ENCODE measurements at regions not wholly inside any gene's neighbourhood (a gene's known extent, or its start where the extent isn't known, plus 50 kb on each side); places are given as distances from the start of the nearest gene placed in this dataset.

- H3K9me3 ChIP-seq (ENCODE audit: control insufficient read depth, low read depth, low read length) = no peaks in the 10 kb centered on the region
- dilution Hi-C loops (cut with MboI; ENCODE audit: extremely low pct_ligation_motif_present, low sequenced_read_pairs) = no loop called here
- no peak for TF ChIP-seq CTCF (optimal IDR thresholded peaks at IDR 0.05 in 1 of 3, IDR thresholded peaks at IDR 0.05 in 1 of 3, conservative IDR thresholded peaks at IDR 0.05 in 1 of 3; ENCODE audit: extremely low read depth in 1 of 3, insufficient read depth in 2 of 3, low read length in 3 of 3)
- no peak for TF ChIP-seq EZH2 (IDR thresholded peaks at IDR 0.05; ENCODE audit: low read length)
- H3K36me3 ChIP-seq (ENCODE audit: control insufficient read depth in 2 of 2, extremely low read depth in 1 of 2, insufficient read depth in 2 of 2, low read length in 2 of 2) = no peaks in the 10 kb centered on the region
- DNase-seq (ENCODE audit: low read depth, low spot score) (no peak), FAIRE-seq (no peak)
- H4K20me1 ChIP-seq (ENCODE audit: control insufficient read depth, extremely low read depth, insufficient read depth, low read length) = no peaks in the 10 kb centered on the region
- H3K9me1 ChIP-seq (ENCODE audit: control insufficient read depth, extremely low read depth, insufficient read depth, low read length) = no peaks in the 10 kb centered on the region
- H3K79me2 ChIP-seq (ENCODE audit: control insufficient read depth, insufficient read depth, low read length) = no peaks in the 10 kb centered on the region
- no peak overlapping the region for H3K4me3 ChIP-seq (ENCODE audit: control insufficient read depth in 2 of 3, extremely low read depth in 1 of 3, insufficient read depth in 2 of 3, low read depth in 1 of 3, low read length in 3 of 3)
- no peak overlapping the region for H3K9ac ChIP-seq (ENCODE audit: control insufficient read depth, extremely low read depth, insufficient read depth, low read length)
- H2AFZ ChIP-seq (ENCODE audit: control insufficient read depth, low read length) = no peak overlapping the region
- H3K27ac ChIP-seq (ENCODE audit: control insufficient read depth, insufficient read depth, low read length) = no peak overlapping the region
- no peaks in the 10 kb centered on the region for H3K4me1 ChIP-seq (ENCODE audit: control insufficient read depth, extremely low read depth, insufficient read depth, low read length)
- no peaks in the 10 kb centered on the region for H3K27me3 ChIP-seq (ENCODE audit: control insufficient read depth, extremely low read depth, insufficient read depth, low read length)
- H3K4me2 ChIP-seq (ENCODE audit: control insufficient read depth, extremely low read depth, insufficient read depth, low read depth, low read length) = no peak overlapping the region
These were observed 157.4 kb downstream of the DHRS2 start for GRCh38 chr14:23793532-23793931.

- Histone ChIP-seq H3K4me3 (ENCODE audit: control insufficient read depth in 2 of 3, extremely low read depth in 1 of 3, insufficient read depth in 2 of 3, low read depth in 1 of 3, low read length in 3 of 3) (no peak overlapping the region), H3K9me3 (ENCODE audit: control insufficient read depth, low read depth, low read length) (no peaks in the 10 kb centered on the region), H3K4me1 (ENCODE audit: control insufficient read depth, extremely low read depth, insufficient read depth, low read length) (no peaks in the 10 kb centered on the region), H3K9me1 (ENCODE audit: control insufficient read depth, extremely low read depth, insufficient read depth, low read length) (no peaks in the 10 kb centered on the region), H3K27ac (ENCODE audit: control insufficient read depth, insufficient read depth, low read length) (no peak overlapping the region), H3K4me2 (ENCODE audit: control insufficient read depth, extremely low read depth, insufficient read depth, low read depth, low read length) (no peak overlapping the region), H3K27me3 (ENCODE audit: control insufficient read depth, extremely low read depth, insufficient read depth, low read length) (no peaks in the 10 kb centered on the region), H4K20me1 (ENCODE audit: control insufficient read depth, extremely low read depth, insufficient read depth, low read length) (no peaks in the 10 kb centered on the region), H3K79me2 (ENCODE audit: control insufficient read depth, insufficient read depth, low read length) (no peaks in the 10 kb centered on the region), H3K9ac (ENCODE audit: control insufficient read depth, extremely low read depth, insufficient read depth, low read length) (no peak overlapping the region), H3K36me3 (ENCODE audit: control insufficient read depth in 2 of 2, extremely low read depth in 1 of 2, insufficient read depth in 2 of 2, low read length in 2 of 2) (no peaks in the 10 kb centered on the region), H2AFZ (ENCODE audit: control insufficient read depth, low read length) (no peak overlapping the region)
- TF ChIP-seq EZH2 (IDR thresholded peaks at IDR 0.05; ENCODE audit: low read length) (no peak), CTCF (optimal IDR thresholded peaks at IDR 0.05 in 1 of 3, IDR thresholded peaks at IDR 0.05 in 1 of 3, conservative IDR thresholded peaks at IDR 0.05 in 1 of 3; ENCODE audit: extremely low read depth in 1 of 3, insufficient read depth in 2 of 3, low read length in 3 of 3) (no peak)
- FAIRE-seq (no peak), DNase-seq (ENCODE audit: low read depth, low spot score) (no peak)
- dilution Hi-C loops (cut with MboI; ENCODE audit: extremely low pct_ligation_motif_present, low sequenced_read_pairs) = no loop called here
These were observed 152.8 kb upstream of the DHRS4 start for GRCh38 chr14:23800811-23801210.
